ENCODE measurements at regions not wholly inside any gene's neighbourhood (a gene's known extent, or its start where the extent isn't known, plus 50 kb on each side); places are given as distances from the start of the nearest gene placed in this dataset.
"Not testable (repeated sequence)": the region's sequence is repeated elsewhere in the genome, so short reads cannot be mapped to it uniquely, and the experiment has no call there.

DNA sequence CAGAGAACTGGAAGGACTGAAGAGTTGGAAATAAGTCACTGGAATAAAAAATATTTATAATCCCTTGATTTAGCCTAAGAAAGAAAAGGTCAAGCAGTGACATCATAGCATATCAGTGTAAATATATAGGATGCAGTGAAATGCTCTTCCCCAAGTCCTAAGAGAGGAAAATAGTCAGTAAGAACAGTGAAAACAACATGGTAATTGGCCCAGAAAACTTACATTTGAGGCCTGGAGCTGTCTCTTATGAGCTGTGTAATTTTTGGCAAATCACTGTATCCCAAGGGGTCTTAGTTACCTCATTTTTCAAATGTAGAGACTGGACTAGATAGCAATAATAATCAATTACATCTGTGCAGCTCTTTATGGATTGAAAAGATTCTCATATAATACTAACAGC, 255.7 kb upstream of the AR start:
- DNase-seq = no peak

DNA sequence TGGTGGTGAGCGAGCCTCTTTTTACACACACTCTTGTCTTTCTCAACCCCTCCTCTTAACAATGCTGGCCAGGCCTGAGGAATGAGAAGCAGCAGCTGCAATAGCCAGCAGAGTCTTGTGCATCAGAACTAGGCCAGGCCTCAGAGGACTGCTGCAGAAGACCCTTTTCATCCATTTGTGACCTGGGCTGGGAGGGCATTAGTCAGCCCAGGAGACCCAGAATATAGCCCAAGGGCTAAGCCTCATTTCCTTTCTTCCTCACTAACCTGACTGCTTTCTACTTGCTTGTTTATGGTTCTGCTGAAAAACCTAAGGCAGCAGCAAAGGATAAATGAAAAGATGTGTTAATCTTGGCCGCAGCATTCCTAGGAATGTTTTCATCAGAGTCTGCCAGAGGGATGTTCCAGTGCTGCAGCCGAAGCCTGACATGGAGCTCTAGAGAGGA, 254.7 kb upstream of the AR start:
- no peak for DNase-seq

DNA sequence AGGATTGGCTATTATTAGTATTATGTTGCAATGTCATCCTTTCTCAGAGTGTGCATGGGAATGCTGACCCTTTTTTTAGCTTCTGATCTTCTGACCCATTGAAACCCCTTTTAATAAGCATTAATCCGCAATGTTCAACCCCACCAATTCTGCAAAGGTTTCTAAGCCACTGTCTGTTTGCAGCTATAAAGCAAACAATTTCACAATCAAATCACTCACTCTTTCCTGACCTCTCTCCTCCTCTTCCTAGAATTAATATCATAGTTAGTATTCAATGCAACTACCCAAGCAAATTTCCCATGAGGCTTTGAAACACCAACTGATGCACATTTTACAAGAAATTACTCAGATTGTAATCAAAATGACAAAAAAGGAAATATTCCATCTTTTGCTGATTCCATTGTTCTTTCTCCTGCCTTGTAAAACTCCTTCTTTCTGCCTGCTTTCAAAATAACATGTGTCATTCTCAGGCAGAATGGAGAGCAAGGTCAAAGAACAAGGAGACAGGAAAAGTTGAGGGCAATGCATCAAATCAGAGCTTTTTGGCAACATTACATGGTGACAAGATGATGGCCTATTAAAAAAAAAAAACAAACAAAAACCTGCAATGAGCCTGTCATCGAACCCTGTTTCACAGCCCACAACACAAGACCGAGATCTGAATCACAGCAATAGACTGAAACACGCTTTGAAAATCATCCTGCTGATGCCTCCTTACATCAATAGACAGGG, 253.2 kb upstream of the AR start:
- DNase-seq = no peak

DNA sequence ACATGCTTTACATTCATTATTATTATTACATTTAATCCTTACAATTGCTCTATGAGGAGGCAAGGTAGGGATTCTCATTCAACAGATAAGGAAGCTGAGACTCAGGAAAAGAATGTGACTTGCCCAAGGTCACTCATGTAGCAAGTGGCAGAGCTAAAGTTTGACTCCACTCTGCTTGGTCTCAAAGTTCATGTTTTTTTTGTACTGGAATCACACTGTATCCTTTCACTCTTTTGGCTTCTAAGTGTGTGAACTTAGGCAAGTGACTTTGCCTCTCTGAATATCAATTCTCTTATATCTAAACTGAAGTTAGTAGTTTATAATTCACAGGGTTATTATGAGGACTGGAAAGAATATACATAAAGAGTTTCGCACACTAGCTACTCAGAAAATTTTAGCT, 247.9 kb upstream of the AR start:
- DNase-seq = no peak

DNA sequence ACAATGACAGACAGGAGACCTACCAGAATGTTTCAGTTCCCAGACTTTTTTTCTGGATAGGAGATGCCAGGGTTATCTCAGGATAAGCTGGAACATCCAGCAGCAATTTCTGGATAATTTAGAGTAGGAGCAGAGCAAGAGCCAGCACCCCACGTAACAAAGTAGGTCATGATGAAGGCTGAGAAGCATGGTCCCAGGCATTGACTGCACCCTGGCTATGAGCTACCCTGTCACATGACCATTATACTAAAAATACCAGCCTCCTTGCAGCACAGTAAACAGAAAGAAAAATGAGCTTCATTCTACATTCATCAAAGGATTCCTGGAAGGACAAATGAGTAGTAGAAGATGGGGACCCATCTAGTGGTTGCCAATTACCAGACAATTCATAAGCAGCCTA, 247.4 kb upstream of the AR start:
- no peak for DNase-seq

DNA sequence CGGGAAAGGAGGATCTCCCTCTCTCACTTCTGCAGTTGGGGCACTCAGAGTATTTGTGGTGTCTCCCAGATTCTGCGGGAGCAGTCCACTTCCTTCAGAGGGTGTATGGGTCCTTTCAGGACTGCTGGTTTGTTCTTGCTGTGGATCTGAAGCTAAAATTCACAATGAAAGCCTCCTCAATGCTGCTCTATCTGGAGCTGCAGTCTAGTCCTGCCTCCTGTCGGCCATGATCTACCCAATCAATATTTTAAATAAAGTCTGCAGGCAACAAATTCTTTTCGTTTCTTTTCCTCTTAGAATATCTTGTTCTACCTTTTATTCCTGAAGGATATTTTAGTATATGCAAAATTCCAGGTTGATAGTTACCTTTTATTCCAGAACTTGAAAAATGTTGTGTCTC, 226.1 kb upstream of the AR start:
- DNase-seq = no peak

DNA sequence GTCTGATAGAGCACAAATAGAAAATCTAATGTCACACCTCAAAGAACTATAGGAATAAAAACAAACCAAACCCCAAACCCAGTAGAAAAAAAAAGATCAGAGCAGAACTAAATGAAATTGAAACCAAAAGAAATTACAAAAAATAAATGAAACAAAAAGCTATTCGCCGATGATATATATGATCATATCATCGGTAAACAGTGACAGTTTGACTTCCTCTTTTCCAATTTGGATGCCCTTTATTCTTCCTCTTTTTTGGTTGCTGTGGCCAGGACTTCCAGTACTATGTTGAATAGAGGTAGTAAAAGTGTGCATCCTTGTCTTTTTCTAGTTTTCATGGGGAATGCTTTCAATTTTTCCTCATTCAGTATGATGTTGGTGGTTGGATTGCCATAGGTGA, 215.3 kb upstream of the AR start:
- DNase-seq = peak; percentile 65

DNA sequence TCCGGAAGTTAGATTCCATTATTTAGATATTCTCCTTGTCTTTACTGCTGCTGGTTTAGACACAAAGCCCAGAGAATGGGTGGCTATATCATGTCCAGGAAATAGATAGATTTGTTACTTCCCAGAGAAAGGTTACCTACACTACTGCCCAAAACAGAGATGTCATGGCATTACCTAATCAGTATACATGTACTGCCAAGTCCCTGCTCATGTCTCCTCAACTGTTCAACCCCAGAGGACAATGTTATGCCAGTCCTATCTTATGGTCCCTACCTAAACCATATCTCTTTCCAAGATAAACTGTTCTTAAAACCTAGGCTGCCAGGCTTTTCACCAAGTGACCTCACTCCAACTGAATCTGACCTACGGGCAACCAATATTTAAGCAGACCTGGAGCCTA, 209.5 kb upstream of the AR start:
- DNase-seq = no peak

DNA sequence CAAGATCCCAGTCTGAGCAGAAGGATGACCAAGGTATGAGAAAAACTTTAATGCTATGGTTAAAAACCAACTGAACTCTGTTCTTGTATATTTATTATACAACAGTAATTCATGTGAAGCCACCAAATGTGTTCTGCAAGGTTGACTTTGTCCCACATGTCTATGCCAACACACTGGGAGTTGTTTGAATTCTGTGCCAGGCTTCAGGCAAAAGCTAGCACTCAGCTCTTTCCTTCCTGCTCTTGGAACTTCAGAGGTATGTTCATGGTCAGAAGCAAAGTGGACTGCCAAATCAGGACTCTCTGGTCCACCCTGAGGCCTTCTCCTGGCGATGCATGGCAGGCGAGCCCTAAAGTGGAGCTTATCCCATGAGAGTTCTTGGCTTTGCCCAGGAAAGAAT, 205.6 kb upstream of the AR start:
- no peak for DNase-seq

DNA sequence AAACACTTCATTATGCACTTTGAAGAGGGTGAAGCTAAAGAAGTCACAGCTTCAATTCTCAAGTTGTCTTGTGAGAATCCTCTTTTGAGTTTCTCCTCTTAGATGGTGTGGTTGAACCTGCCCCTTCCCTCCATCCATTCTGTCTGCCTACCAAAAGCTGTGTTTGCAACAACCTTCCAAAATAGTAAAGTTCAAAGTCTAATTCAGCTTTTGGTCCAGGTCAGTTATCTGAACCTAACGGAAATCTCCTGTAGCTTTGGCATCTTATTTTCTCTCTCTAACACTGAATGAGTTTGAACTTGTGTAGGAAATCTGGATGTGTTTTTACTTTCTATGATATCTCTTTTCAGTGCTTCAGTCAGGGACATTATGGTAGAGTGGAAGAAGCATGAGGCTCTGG, 201.7 kb upstream of the AR start:
- no peak for DNase-seq

DNA sequence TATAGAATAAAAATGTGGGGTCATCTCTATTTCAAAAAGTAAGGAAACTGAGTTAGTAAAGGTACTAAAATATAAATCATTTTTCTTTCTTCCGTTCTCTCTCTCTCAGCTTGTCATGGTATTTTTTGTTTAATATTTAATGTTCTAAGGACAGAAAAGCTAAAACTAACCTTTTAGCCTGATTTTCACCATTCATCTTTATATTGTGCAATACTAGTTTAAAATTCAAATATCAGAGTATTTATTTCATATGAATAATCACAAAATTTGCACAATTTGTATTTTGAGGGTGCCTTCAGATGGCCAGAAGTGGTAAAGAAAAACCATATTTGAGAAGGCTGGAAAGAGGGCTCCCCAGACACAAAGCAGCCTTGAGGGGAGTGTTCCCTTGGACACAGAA, 197.6 kb upstream of the AR start:
- DNase-seq = no peak

DNA sequence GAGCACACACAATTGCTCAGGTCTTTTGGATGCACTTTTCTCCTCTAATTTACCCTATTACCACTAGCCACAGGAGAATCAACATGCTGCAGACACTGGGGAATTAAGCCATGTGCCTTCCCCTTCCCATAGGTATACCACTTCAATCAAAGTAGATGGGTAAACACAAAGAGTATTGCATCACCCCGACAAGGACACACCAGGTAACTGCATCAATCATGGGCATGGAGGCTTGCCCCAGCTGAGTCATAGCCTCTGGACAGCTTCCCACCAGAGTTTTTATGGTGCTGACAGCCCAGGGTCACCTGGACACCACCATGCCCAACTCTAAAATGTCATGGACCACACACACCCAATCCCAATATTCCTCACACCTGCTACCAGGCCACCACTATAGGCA, 197.2 kb upstream of the AR start:
- no peak for DNase-seq

DNA sequence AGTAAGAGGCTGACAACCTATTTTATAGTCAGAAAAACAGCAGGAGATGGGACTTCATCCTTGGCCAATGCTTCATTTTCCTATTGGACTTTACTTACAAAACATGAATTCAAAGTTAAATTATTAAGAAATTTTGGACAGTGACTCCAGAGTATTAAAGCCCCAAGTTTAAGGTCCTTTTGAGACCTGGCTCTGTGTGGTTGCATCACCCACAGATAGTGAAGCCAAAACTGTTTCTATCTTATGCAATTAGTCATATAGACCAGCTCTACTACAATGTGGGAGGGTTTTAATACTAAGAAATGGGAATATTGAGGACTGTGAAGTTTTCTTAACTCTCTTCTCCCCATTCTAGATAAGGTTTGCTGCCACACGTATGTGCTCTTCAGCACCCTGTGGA, 196.7 kb upstream of the AR start:
- no peak for DNase-seq

DNA sequence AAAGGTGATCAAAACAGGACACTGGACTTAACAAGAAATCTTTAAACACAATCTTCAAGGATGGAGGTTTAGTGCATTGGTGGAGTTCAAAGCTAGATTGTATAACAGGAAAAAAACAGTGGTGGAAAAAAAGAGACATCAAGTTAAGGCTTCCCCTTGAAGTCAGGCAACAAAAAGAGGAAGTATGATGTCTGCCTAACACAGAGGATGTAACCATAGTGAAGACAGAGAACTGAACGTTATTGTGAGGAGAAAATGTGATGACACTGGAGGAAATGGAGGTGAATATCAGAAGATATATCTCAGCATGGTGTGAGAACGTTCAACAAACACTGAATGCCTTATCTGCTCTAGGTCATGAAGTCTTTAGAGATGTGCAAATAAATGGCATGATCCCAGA, 192.4 kb upstream of the AR start:
- DNase-seq = peak; percentile 2

DNA sequence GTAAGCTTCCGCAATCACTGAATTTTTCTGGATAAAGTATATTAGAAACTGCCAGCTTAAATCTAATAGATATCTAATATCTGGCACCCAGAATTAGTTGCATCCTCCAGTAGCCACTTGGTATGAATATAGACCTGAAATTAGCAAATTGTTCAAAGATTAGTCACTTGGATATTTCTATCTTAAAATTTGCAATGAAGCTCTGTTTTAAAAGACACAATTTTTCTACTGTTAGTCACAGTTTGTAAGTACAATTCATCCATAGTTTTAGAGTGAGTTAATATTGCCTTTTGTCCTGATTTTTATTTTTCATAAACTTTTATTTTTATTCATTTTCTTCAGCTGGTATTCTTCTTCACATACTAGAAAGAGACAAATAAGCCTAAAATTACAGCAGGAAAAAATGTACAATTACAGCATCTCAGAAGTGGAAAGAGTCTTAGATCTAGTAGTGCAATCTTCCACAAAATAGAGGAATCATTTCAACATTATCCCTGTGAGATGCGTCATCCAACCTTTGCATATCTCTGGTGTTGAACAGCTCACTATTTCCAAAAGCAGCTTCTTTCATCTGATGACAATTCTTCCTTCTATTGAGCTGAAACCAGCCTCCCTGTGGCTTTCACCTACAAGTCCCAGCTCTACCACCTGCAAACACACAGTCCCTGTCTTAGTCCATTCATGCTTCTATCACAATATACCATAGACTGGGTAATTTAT, 190.0 kb upstream of the AR start:
- no peak for DNase-seq

DNA sequence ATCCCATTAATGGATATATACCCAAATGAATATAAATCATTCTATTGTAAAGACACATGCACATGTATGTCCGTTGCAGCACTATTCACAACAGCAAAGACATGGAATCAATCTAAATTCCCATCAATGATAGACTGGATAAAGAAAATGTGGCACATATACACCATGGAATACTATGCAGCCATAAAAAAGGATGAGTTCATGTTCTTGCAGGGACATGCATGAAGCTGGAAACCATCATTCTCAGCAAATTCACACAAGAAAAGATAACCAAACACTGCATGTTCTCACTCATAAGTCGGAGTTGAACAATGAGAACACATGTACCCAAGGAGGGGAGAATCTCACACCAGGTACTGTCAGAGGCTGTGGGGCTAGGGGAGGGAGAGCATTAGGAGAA, 182.6 kb upstream of the AR start:
- DNase-seq = not testable (repeated sequence)

DNA sequence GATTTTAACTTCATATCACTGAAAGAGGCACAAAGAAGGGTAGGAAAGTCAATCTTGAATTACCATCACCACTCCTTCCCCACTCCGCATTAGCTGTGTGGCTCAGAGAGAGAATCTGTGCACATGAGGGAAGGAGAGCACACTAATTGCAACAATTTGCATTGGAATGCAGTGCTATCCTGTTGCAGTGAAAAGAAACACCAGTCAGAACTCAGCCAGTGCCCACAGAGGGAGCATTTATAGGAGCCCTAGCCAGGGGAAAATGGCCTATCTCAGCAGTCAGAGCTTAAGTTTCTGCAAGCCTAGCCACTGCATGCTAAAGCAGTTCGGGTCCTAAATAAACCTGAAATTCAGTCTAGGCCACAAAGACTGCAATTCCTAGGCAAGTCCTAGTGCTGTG, 159.4 kb upstream of the AR start:
- no peak for DNase-seq

DNA sequence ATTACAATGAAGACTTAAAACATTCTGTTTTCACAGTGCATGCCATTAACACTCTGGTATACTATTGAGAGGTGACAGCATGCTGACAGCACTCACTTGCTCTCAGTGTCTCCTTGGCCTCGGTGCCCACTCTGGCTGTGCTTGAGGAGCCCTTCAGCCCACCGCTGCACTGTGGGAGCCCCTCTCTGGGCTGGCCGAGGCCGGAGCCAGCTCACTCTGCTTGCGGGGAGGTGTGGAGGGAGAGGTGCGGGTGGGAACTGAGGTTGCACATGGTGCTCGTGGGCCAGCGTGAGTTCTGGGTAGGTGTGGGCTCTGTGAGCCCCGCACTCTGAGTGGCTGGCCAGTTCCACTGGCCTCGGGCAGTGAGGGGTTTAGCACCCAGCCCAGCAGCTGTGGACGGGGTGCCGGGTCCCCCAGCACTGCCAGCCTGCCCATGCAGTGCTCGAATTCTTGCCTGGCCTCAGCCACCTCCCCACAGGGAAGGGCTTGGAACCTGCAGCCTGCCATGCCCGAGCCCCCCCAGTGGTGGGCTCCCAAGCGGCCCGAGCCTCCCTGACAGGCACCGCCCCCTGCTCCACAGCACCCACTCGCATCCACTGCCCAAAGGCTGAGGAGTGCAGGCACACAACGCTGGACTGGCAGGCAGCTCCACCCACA, 135.3 kb upstream of the AR start:
- no peak for DNase-seq

DNA sequence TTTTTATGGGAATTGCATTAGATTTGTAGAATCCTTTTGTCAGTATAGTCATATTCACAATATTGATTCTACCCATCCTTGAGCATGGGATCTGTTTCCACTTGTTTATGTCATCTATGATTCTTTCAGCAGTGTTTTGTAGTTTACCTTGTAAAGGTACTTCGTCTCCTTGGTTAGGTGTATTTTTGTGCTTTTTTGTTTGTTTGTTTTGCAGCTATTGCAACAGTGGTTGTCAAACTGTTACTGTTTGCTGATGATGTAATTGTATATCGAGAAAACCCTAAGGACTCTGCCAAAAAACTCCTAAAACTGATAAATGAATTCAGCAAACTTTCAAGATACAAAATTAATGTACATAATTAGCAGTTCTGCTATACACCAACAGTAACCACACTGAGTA, 127.9 kb upstream of the AR start:
- DNase-seq = no peak

DNA sequence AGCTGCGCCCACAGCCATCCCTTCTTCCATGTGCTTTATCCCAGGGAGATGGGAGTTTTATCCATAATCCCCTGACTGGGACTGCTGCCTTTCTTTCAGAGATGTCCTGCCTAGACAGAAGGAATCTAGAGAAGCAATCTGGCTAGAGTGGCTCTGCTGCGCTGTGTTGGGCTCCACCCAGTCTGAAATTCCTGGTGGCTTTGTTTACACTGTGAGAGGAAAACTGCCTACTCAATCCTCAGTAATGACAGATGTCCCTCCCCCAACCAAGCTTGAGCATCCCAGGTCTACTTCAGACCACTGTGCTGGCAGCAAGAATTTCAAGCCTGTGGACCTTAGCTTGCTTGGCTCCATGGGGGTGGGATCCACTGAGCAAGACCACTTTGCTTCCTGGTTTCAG, 116.9 kb upstream of the AR start:
- DNase-seq = no peak

DNA sequence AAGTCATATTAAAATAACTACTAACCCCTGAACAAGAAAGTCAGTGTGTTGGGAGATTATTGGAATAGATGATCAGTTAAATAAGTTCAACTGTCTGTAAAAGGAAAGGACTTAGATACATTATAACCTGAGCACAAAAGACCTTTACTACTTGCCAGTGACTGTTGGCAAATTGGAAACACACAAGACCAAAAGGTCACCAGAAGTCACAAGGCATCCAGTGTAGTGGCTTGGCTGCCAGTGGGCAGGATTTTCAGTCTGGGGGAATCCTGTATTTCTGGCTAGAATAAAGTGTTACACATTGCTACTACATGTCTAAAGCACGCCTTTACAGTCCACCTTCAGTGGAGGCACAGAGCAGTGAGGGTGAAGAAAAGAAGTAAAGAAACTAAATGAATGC, 108.3 kb upstream of the AR start:
- DNase-seq = no peak

DNA sequence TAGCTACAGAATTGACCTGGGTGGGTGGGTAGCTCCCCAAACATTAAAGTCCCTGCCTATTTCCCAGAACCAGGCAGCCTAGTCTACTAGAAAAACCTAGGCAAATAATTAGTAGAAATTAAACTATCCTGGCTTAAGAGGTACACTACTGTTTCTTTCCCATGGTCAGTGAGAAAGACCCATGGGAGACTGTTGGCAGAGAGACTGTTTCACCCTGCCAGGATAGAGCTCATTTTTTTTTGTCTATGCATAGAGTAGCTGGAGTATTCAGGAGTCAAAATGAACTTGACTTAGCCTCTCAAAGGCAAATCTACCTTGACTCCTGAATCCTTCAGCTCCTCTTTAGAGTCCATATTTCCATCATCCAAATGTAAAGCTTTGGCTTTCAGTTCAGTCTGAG, 107.0 kb upstream of the AR start:
- DNase-seq = no peak

DNA sequence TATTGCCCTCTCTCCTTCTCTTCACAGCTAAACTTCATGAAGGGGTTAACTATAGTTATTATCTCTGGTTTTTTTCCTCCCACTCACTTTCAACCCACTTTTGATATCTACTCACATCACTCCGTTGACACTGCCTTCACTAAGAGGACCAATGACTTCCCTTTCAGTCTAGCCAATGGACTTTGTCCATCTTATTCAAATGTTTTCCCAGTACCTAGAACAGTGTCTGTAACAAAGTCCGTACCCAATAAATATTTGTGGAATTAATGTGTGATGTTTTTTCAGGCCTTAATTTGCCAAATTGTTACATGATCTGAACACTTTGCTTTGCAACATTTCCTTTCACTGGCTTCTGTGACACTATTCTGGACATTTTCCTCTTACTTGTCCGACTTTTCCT, 106.0 kb upstream of the AR start:
- no peak for DNase-seq

DNA sequence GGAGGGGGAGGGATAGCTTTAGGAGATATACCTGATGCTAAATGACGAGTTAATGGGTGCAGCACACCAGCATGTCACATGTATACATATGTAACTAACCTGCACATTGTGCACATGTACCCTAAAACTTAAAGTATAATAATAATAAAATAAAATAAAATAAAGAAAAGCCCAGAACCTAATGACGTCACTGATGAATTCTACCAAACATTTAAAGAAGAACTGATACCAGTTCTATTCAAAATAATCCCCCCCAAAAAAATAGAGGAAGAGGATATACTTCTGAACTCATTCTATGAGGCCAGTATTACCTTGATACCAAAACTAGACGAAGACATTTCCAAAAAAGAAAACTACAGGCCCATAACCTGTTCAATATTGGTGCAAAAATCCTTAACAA, 68.6 kb upstream of the AR start:
- DNase-seq = not testable (repeated sequence)
